Right lobe of liver (tissue), 6 donors: ENCODE measurements at regions not wholly inside any gene's neighbourhood (a gene's known extent, or its start where the extent isn't known, plus 50 kb on each side); places are given as distances from the start of the nearest gene placed in this dataset.
A peak's percentile ranks its signal among the peaks of the same experiment; 100 is the strongest.
"Not testable (repeated sequence)": the region's sequence is repeated elsewhere in the genome, so short reads cannot be mapped to it uniquely, and the experiment has no call there.

Experiments used
- ATAC-seq, 4 donors: fragments of 200-7000 bp; cut with Tn5 transposase; one replicate each; pipeline ENCODE4 v1.9.1; 2020; ENCODE audit warnings: mild to moderate bottlenecking in 4 of 4, moderate library complexity in 4 of 4
- DNase-seq, 3 donors: peaks; one replicate each; pipeline ENCODE4 v3.0.0-alpha.2; 2020
- H3K27ac ChIP-seq, 3 donors: fragments of 200-600 bp; one replicate each; pipeline ENCODE4 v1.8.0; 2022
- H3K27me3 ChIP-seq, 2 donors: fragments of 200-600 bp; one replicate each; pipeline ENCODE4 v1.8.0; 2022
- H3K36me3 ChIP-seq, 4 donors: fragments of 200-600 bp; sonication (generic) in 1 of 4; one replicate each; pipeline versions ENCODE4 v1.5.1 to v1.8.0; 2017 to 2022; ENCODE audit warnings: control low read depth in 1 of 4
- H3K4me1 ChIP-seq, 4 donors: fragments of 200-600 bp; sonication (generic) in 1 of 4; one replicate each; pipeline versions ENCODE4 v1.5.1 to v1.8.0; 2017 to 2022; ENCODE audit warnings: control low read depth in 1 of 4
- H3K4me3 ChIP-seq, 3 donors: fragments of 200-600 bp; one replicate each; pipeline ENCODE4 v1.8.0; 2022
- H3K9me3 ChIP-seq, 4 donors: fragments of 200-600 bp; sonication (generic) in 1 of 4; one replicate each; pipeline versions ENCODE4 v1.5.1 to v1.8.0; 2017 to 2022; ENCODE audit warnings: control low read depth in 1 of 4
- POLR2A ChIP-seq: fragments of 450-650 bp; IDR thresholded peaks from one replicate; pipeline ENCODE4 v1.6.1; 2017; ENCODE audit warnings: antibody characterized with exemption, mild to moderate bottlenecking
- whole genome bisulfite sequencing: methylation state at CpG from one replicate; pipeline ENCODE4 v1.1.6; 2018; ENCODE audit warnings: low coverage, low lambda C conversion rate; ENCODE audit not compliant: insufficient coverage; ENCODE audit errors: missing lambda C conversion rate; 5-methylcytosine and 5-hydroxymethylcytosine counted together
- intact Hi-C, 2 donors: fragments of 100-400 bp; cut with DNase I; formaldehyde crosslinking; loops; one replicate each; pipeline versions ENCODE4 v1.11.2 to v1.14.1; 2022
- TF ChIP-seq, protein P1 (sequence below), 4 donors: fragments of 200-600 bp in 3 of 4; fragments of 450-650 bp in 1 of 4; IDR thresholded peaks; one replicate each; pipeline versions ENCODE4 v1.5.1 to v1.8.0; 2016 to 2022; ENCODE audit warnings: antibody characterized with exemption in 4 of 4, mild to moderate bottlenecking in 2 of 4
- donor health status: DM: no; HTN: yes; CAD: no.
- donor health status: DM: no; HTN: no; CAD: no.
- donor health status: DM: no; HTN: no; CAD: no.
- donor health status: DM: no; HTN: yes; CAD: no.
- donor health status: DM: no; HTN: yes; CAD: no.

DNA sequence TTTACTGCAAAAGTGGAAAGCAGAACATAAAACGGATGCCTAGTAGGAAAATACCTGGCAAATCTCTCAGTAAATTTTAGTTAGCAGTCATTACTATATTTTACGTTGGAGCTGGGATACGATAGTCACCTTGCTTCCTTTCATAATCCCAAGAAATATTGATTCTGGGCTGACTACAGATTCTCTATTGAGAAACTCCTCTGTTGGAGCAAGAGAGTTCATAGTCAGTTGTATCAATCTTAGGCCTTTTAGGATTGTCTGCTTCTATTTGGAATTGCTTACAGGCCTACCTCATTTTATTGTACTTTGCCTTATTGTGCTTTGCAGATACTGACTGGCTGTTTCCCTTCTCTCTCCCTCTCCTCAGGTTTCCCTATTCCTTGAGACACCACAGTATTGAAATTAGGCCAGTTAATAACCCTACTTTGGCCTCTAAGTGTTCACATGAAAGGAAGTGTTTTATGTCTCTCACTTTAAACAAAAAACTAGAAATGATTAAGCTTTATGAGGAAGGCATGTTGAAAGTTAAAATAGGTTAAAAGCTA lies 233.7 kb upstream of the TARS1 start:
- peak overlapping the region in 2 of 3 donors; percentile 59 to 76 for H3K27ac ChIP-seq
- 42% methylated on average over 3 of the region's 3 CpGs for WGBS
- H3K4me1 ChIP-seq: peaks cover 0 to 37% (median 11%) of the 10 kb centered on the region in 4 donors
- H3K36me3 ChIP-seq: no peaks in the 10 kb centered on the region
- H3K27me3 ChIP-seq: no peaks in the 10 kb centered on the region
- TF ChIP-seq, protein P1, sequence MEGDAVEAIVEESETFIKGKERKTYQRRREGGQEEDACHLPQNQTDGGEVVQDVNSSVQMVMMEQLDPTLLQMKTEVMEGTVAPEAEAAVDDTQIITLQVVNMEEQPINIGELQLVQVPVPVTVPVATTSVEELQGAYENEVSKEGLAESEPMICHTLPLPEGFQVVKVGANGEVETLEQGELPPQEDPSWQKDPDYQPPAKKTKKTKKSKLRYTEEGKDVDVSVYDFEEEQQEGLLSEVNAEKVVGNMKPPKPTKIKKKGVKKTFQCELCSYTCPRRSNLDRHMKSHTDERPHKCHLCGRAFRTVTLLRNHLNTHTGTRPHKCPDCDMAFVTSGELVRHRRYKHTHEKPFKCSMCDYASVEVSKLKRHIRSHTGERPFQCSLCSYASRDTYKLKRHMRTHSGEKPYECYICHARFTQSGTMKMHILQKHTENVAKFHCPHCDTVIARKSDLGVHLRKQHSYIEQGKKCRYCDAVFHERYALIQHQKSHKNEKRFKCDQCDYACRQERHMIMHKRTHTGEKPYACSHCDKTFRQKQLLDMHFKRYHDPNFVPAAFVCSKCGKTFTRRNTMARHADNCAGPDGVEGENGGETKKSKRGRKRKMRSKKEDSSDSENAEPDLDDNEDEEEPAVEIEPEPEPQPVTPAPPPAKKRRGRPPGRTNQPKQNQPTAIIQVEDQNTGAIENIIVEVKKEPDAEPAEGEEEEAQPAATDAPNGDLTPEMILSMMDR (IDR thresholded peaks at IDR 0.05): no peak
- TF ChIP-seq POLR2A: no peak
- ATAC-seq (peak; percentile 19 to 57 (median 44)), DNase-seq (no peak)
- H3K9me3 ChIP-seq: no peaks in the 10 kb centered on the region
- no peak overlapping the region for H3K4me3 ChIP-seq
- intact Hi-C loops: no loop called here

DNA sequence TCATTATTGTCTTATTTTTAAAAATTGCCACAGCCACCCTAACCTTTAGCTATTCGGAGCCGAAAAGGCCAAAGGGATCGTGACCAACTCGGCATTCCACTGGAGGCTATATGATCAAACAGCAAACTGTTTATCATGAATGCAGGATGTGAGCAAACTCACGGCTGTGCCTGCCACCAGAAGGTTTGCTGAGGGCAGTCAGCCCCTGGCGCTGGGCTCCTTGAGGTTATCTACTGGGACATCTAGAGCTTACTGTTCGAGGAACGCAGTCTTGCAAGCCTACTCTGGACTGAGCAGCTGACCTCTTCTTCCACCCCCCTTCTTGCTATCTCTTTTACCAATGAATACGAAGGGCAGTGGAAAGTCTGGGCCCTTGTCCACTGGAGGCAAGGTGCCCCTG lies 231.5 kb upstream of the TARS1 start:
- no peak for DNase-seq
- no peak for ATAC-seq
- H3K27ac ChIP-seq: no peak overlapping the region
- H3K4me3 ChIP-seq: no peak overlapping the region
- WGBS: 75% methylated on average over 7 of the region's 9 CpGs
- no peaks in the 10 kb centered on the region for H3K9me3 ChIP-seq
- peaks cover 0 to 35% (median 11%) of the 10 kb centered on the region in 4 donors for H3K4me1 ChIP-seq
- H3K36me3 ChIP-seq: no peaks in the 10 kb centered on the region
- no peaks in the 10 kb centered on the region for H3K27me3 ChIP-seq
- intact Hi-C loops: no loop called here
- TF ChIP-seq POLR2A: no peak
- TF ChIP-seq, protein P1 (IDR thresholded peaks at IDR 0.05): no peak

DNA sequence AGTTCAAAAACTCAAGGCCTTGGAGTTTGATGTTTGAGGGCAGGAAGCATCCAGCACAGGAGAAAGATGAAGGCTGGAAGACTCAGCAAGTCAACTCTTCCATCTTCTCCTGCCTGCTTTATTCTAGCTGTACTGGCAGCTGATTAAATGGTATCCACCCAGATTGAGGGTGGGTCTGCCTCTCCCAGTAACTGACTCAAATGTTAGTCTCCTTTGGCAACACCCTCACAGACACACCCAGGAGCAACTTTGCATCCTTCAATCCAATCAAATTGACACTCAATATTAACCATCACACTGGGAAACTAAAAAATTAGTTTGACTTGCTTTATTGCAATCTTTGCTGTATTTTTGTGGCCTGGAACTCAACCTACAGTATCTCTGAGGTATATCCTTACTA lies 230.5 kb upstream of the TARS1 start:
- ATAC-seq, H3K9me3 ChIP-seq, intact Hi-C loops, H3K36me3 ChIP-seq, H3K27ac ChIP-seq, H3K4me3 ChIP-seq, H3K27me3 ChIP-seq, DNase-seq: not testable (repeated sequence)
- H3K4me1 ChIP-seq: peaks cover 0 to 25% (median 11%) of the 10 kb centered on the region in 4 donors

DNA sequence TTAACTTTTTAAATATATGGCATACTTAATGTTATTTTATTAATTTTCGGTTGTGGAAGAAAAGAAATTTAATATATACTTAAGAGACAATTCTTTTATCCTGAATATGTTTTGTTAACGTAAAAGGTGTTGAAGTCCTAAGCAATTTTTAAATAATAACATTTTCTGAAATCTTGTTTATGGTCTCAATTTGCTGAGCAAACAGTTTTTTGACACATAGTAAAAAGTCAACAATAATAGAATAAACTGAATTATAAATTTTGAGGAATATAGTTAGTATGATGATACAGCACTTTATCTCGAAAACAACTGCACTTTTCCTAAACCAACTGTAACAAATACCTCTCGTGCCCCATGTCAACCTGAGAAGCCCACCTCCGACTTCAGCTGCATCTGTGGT lies 229.8 kb upstream of the TARS1 start:
- intact Hi-C loops: no loop called here
- TF ChIP-seq, protein P1 (IDR thresholded peaks at IDR 0.05): no peak
- no peak for TF ChIP-seq POLR2A
- no peak overlapping the region for H3K4me3 ChIP-seq
- ATAC-seq (no peak), DNase-seq (no peak)
- H3K27me3 ChIP-seq: no peaks in the 10 kb centered on the region
- 80% methylated on average over 5 of the region's 5 CpGs for WGBS
- no peaks in the 10 kb centered on the region for H3K9me3 ChIP-seq
- H3K36me3 ChIP-seq: no peaks in the 10 kb centered on the region
- H3K4me1 ChIP-seq: peaks cover 0 to 18% (median 7%) of the 10 kb centered on the region in 4 donors
- no peak overlapping the region for H3K27ac ChIP-seq

DNA sequence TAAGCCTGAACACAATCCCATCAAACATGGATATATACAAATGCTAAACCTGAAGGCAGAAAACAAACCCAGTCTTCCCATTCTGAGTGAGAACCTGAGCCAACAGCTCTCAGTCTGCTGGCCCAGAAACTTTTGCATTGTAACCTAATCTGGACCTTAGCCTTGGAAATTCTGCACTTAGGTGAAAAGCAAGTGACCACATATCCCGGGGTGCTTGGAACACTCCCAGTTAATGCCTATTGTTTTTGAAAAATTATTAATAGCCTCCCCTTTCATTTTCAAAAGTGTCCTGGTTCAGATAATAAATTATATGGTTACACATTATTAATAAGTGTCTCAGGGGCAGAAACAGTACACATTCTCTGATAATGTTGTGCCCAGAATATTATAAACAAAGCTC lies 228.3 kb upstream of the TARS1 start:
- DNase-seq: no peak
- TF ChIP-seq, protein P1 (IDR thresholded peaks at IDR 0.05): no peak
- TF ChIP-seq POLR2A: no peak
- H3K36me3 ChIP-seq: no peaks in the 10 kb centered on the region
- H3K9me3 ChIP-seq: no peaks in the 10 kb centered on the region
- H3K27me3 ChIP-seq: no peaks in the 10 kb centered on the region
- WGBS: 5% methylated on average over 1 of the region's 1 CpG
- peaks cover 0 to 3% (median 0%) of the 10 kb centered on the region in 4 donors for H3K4me1 ChIP-seq
- intact Hi-C loops: no loop called here
- no peak overlapping the region for H3K27ac ChIP-seq
- ATAC-seq: no peak
- H3K4me3 ChIP-seq: no peak overlapping the region
